ENCODE measurements at regions not wholly inside any gene's neighbourhood (a gene's known extent, or its start where the extent isn't known, plus 50 kb on each side); places are given as distances from the start of the nearest gene placed in this dataset.

GRCh38 chr7:13578294-13578693 lies 411.2 kb downstream of the ETV1 start:
- no peak overlapping the region for H2AFZ ChIP-seq (ENCODE audit: insufficient read depth, low read depth, low read length, poor library complexity, severe bottlenecking)

GRCh38 chr7:13581097-13581496 lies 408.4 kb downstream of the ETV1 start:
- no peak overlapping the region for H3K4me2 ChIP-seq (replicated peaks; ENCODE audit: low read depth, low read length, poor library complexity, severe bottlenecking)
- no peak overlapping the region for H3K27ac ChIP-seq (ENCODE audit: low read length in 2 of 2)
- ATAC-seq (ENCODE audit: low read depth), result no peak
- H3K4me3 Mint-ChIP-seq, result no peak overlapping the region
- intact Hi-C loops (cut with micrococcal nuclease), result no loop called here
- no peaks in the 10 kb centered on the region for H3K9me3 ChIP-seq (ENCODE audit: control extremely low read depth in 1 of 3, control insufficient read depth in 2 of 3, insufficient read depth in 1 of 3, low read length in 2 of 3)
- no peak overlapping the region for H3K9ac ChIP-seq (ENCODE audit: low read length)
- POLR2A ChIA-PET, result no interaction called here
- CTCF ChIA-PET, result no interaction called here
- H3K27me3 Mint-ChIP-seq, result no peaks in the 10 kb centered on the region
- no peak overlapping the region for H2AFZ ChIP-seq (ENCODE audit: insufficient read depth, low read depth, low read length, poor library complexity, severe bottlenecking)
- no peaks in the 10 kb centered on the region for H4K20me1 ChIP-seq (ENCODE audit: control insufficient read depth, insufficient read depth, low read length, poor library complexity, severe bottlenecking)
- no peaks in the 10 kb centered on the region for H3K36me3 ChIP-seq (replicated peaks in 1 of 2; ENCODE audit: control extremely low read depth in 1 of 2, control insufficient read depth in 1 of 2, extremely low read depth in 1 of 2, insufficient read depth in 2 of 2, low read length in 1 of 2)
- no peaks in the 10 kb centered on the region for H3K27me3 ChIP-seq (replicated peaks in 1 of 4; ENCODE audit: control extremely low read depth in 1 of 4, control insufficient read depth in 3 of 4, insufficient read depth in 4 of 4, low read length in 3 of 4)
- H3K4me3 ChIP-seq (ENCODE audit: control extremely low read depth in 1 of 5, extremely low read depth in 1 of 5, insufficient read depth in 1 of 5, low read depth in 2 of 5, low read length in 4 of 5), result no peak overlapping the region
- TF ChIP-seq EZH2 (IDR thresholded peaks at IDR 0.05; ENCODE audit: borderline replicate concordance, insufficient read depth, low read depth, low read length, poor library complexity, severe bottlenecking) (no peak), CTCF (IDR thresholded peaks at IDR 0.05) (no peak)
- no peak for DNase-seq
- H3K4me1 Mint-ChIP-seq, result no peaks in the 10 kb centered on the region
- no peaks in the 10 kb centered on the region for H3K4me1 ChIP-seq (ENCODE audit: control insufficient read depth in 2 of 2, insufficient read depth in 2 of 2, low read length in 2 of 2)
- H3K27ac Mint-ChIP-seq, result no peak overlapping the region
- no peaks in the 10 kb centered on the region for H3K79me2 ChIP-seq (ENCODE audit: control insufficient read depth, insufficient read depth, low read length)
- peaks cover 2% of the 10 kb centered on the region for H3K9me3 Mint-ChIP-seq (ENCODE audit: insufficient read depth)

More at GRCh38 chr7:13578294-13578693, 411.2 kb downstream of the ETV1 start:
- no peaks in the 10 kb centered on the region for H3K9me3 ChIP-seq (ENCODE audit: control extremely low read depth in 1 of 3, control insufficient read depth in 2 of 3, insufficient read depth in 1 of 3, low read length in 2 of 3)
- no peaks in the 10 kb centered on the region for H3K79me2 ChIP-seq (ENCODE audit: control insufficient read depth, insufficient read depth, low read length)
- H3K27me3 ChIP-seq (replicated peaks in 1 of 4; ENCODE audit: control extremely low read depth in 1 of 4, control insufficient read depth in 3 of 4, insufficient read depth in 4 of 4, low read length in 3 of 4), result no peaks in the 10 kb centered on the region
- TF ChIP-seq EZH2 (IDR thresholded peaks at IDR 0.05; ENCODE audit: borderline replicate concordance, insufficient read depth, low read depth, low read length, poor library complexity, severe bottlenecking) (no peak), CTCF (IDR thresholded peaks at IDR 0.05) (no peak)
- H4K20me1 ChIP-seq (ENCODE audit: control insufficient read depth, insufficient read depth, low read length, poor library complexity, severe bottlenecking), result no peaks in the 10 kb centered on the region
- no peak overlapping the region for H3K9ac ChIP-seq (ENCODE audit: low read length)
- H3K4me3 ChIP-seq (ENCODE audit: control extremely low read depth in 1 of 5, extremely low read depth in 1 of 5, insufficient read depth in 1 of 5, low read depth in 2 of 5, low read length in 4 of 5), result no peak overlapping the region
- ChIA-PET POLR2A (no interaction called here), CTCF (no interaction called here)
- WGBS (ENCODE audit: insufficient coverage), result no CpG with 5 or more reads among the region's 1 CpG
- no peaks in the 10 kb centered on the region for H3K4me1 ChIP-seq (ENCODE audit: control insufficient read depth in 2 of 2, insufficient read depth in 2 of 2, low read length in 2 of 2)
- no peaks in the 10 kb centered on the region for H3K36me3 ChIP-seq (replicated peaks in 1 of 2; ENCODE audit: control extremely low read depth in 1 of 2, control insufficient read depth in 1 of 2, extremely low read depth in 1 of 2, insufficient read depth in 2 of 2, low read length in 1 of 2)
- ATAC-seq (ENCODE audit: low read depth) (no peak), DNase-seq (no peak)
- Mint-ChIP-seq H3K27ac (no peak overlapping the region), H3K4me1 (no peaks in the 10 kb centered on the region), H3K27me3 (no peaks in the 10 kb centered on the region), H3K9me3 (ENCODE audit: insufficient read depth) (peaks cover 3% of the 10 kb centered on the region), H3K4me3 (no peak overlapping the region)
- H3K4me2 ChIP-seq (replicated peaks; ENCODE audit: low read depth, low read length, poor library complexity, severe bottlenecking), result no peak overlapping the region
- H3K27ac ChIP-seq (ENCODE audit: low read length in 2 of 2), result no peak overlapping the region
- intact Hi-C loops (cut with micrococcal nuclease), result no loop called here
